GM12878 (cell line): ENCODE measurements at regions not wholly inside any gene's neighbourhood (a gene's known extent, or its start where the extent isn't known, plus 50 kb on each side); places are given as distances from the start of the nearest gene placed in this dataset.

Experiments used
- ATF2 ChIP-seq: IDR thresholded peaks from 2 replicates; pipeline ENCODE4 v1.6.1; 2012; ENCODE audit warnings: low read length, inconsistent platforms
- BRCA1 ChIP-seq: IDR thresholded peaks from 2 replicates; pipeline ENCODE4 v1.6.1; 2011; ENCODE audit warnings: low read depth, low read length, improper control_type of control experiment
- CTCF ChIP-seq, 3 experiments: IDR thresholded peaks in 2 of 3; conservative IDR thresholded peaks in 1 of 3; 2 replicates each; pipeline ENCODE4 v1.5.1; 2011; ENCODE audit warnings: low read depth in 3 of 3, low read length in 3 of 3, mild to moderate bottlenecking in 3 of 3, control low read depth in 2 of 3, moderate library complexity in 2 of 3, inconsistent platforms in 1 of 3, mixed read lengths in 1 of 3; ENCODE audit not compliant: control insufficient read depth in 2 of 3, insufficient read depth in 1 of 3; ENCODE audit errors: extremely low read depth in 1 of 3
- EGR1 ChIP-seq, 2 experiments: IDR thresholded peaks; 1 replicate in 1 of 2; 2 replicates in 1 of 2; pipeline ENCODE4 v1.6.1; 2011 to 2012; ENCODE audit warnings: low read depth in 2 of 2, low read length in 2 of 2, borderline replicate concordance in 1 of 2, mild to moderate bottlenecking in 1 of 2, moderate library complexity in 1 of 2
- EP300 ChIP-seq, 2 experiments: fragments of 150-350 bp in 1 of 2; IDR thresholded peaks; 2 replicates each; pipeline ENCODE4 v1.6.1; 2011 to 2012; ENCODE audit warnings: low read depth in 2 of 2, low read length in 2 of 2, borderline replicate concordance in 1 of 2, improper control_type of control experiment in 1 of 2, inconsistent platforms in 1 of 2; ENCODE audit not compliant: control insufficient read depth in 1 of 2
- REST ChIP-seq: IDR thresholded peaks from 2 replicates; pipeline ENCODE4 v1.6.1; 2012; ENCODE audit warnings: mild to moderate bottlenecking, low read depth, low read length

GRCh38 chr13:86826232-86826631 lies 844.9 kb upstream of the SLITRK5 start:
- no peak for TF ChIP-seq ATF2
- TF ChIP-seq CTCF (IDR thresholded peaks at IDR 0.05 in 2 of 3, conservative IDR thresholded peaks at IDR 0.05 in 1 of 3; ENCODE audit: control insufficient read depth in 2 of 3, extremely low read depth in 1 of 3, insufficient read depth in 1 of 3, low read depth in 3 of 3, low read length in 3 of 3) = no peak
- no peak for TF ChIP-seq REST
- TF ChIP-seq EGR1 (IDR thresholded peaks at IDR 0.05; ENCODE audit: borderline replicate concordance in 1 of 2, low read depth in 2 of 2, low read length in 2 of 2) = no peak
- TF ChIP-seq EP300 (IDR thresholded peaks at IDR 0.05; ENCODE audit: borderline replicate concordance in 1 of 2, control insufficient read depth in 1 of 2, low read depth in 2 of 2, low read length in 2 of 2) = no peak
- TF ChIP-seq BRCA1 = no peak
